GM19372 (cell line): ENCODE measurements at regions not wholly inside any gene's neighbourhood (a gene's known extent, or its start where the extent isn't known, plus 50 kb on each side); places are given as distances from the start of the nearest gene placed in this dataset.

Experiments used
- ATAC-seq: cut with Tn5 transposase; IDR thresholded peaks from one replicate; pipeline ENCODE4 v1.9.1; 2021; ENCODE audit warnings: mild to moderate bottlenecking, low read depth, moderate library complexity; ENCODE audit not compliant: unreplicated experiment

GRCh38 chr5:158381614-158382160, 522.7 kb upstream of the CLINT1 start:
- no peak for ATAC-seq

GRCh38 chr5:158380661-158381060, 521.7 kb upstream of the CLINT1 start:
- no peak for ATAC-seq

DNA sequence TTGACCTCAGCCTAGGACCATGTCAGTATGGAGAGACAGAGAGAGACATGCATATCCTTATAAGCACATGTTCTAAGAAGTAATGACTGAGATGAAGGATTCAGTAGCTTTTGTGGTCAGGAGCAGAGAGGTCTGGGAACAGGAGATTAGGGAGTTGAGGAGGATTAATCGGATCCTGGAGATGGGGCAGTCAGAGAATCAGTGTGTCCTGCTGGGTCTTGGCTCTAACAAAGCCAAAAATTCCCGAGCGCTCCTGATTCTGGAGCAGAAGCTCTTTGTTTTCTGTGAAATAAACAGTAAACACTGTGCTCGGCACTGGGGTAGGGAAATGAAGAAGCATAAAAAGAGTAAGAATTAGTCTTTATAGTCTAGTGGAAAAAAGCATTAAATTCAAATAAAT, 520.0 kb upstream of the CLINT1 start:
- ATAC-seq = no peak

DNA sequence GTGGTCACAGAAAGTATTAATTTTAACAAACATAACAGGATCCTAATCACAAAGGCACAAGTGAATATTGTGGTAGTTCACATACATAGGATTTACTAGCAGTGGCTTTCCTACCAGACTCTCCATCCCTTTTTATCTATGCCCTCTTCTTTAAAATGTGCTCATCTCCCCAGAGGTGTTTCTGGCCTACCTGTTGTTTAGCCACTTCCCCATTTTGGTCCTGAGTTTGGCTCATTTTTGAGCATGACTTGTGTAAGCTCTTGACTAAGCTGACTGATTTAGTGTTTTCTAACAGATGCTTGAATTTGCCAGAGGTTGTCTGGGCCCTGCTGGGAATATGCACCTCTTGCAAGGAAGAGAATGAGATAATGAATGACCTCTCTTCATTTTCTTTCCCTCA, 517.7 kb upstream of the CLINT1 start:
- ATAC-seq = no peak

- no peak for ATAC-seq
Measured at GRCh38 chr5:158375531-158375930, 516.6 kb upstream of the CLINT1 start.

- ATAC-seq = no peak
Measured at GRCh38 chr5:158373608-158374395, 514.9 kb upstream of the CLINT1 start.

- ATAC-seq = no peak
Measured at GRCh38 chr5:158369241-158369640, 510.3 kb upstream of the CLINT1 start.

DNA sequence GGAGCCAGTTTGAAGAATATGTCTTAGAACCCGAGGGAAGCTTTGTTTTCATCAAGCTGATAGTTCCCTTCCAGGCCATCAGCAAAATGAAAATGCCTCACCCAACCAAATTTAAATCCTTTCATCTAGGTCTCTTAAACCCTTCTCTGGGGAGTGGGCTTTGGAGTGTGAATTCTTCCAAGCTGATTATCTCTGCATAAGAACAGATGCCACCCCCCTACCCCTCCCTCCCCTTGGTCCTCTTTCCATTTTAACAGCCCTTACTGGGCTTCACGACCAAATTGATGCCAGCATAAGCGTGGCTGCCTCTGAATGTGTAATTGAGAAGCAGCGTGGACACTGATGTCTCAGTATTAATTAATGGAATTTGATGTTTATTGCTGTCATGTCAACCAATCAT, 509.7 kb upstream of the CLINT1 start:
- ATAC-seq = no peak

GRCh38 chr5:158364367-158364766, 505.4 kb upstream of the CLINT1 start:
- no peak for ATAC-seq

- no peak for ATAC-seq
Measured at GRCh38 chr5:158354958-158355357, 496.0 kb upstream of the CLINT1 start.

DNA sequence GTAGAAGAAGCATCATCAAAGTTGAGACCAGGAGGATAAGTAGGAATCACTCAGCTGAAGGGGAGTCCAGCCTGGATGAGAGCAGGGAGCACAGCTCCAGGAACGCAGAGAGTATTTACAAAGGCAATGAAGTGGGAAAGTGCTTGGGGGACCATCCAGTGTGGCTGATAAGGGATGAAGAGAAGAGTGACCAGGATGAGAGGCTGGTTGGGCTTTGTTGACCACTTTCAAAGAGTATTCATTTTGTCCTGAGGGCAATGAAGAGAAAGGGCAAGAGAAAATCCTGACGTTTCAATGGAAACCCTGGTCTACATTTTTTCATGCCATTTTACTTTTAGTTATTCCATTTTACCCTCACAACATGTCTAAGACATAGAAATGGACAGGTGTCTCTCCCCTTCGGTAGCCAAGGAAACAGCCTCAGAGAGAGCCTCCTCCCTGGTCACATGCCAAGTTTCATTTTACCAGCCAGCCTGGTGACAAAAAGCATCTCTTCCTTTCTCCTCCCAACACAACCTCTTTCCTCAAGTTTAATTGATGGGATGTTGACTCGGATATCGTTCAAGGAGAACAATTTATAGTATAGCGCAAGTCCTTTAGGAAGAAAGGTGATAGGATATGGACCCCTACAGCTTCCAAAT, 492.7 kb upstream of the CLINT1 start:
- no peak for ATAC-seq

DNA sequence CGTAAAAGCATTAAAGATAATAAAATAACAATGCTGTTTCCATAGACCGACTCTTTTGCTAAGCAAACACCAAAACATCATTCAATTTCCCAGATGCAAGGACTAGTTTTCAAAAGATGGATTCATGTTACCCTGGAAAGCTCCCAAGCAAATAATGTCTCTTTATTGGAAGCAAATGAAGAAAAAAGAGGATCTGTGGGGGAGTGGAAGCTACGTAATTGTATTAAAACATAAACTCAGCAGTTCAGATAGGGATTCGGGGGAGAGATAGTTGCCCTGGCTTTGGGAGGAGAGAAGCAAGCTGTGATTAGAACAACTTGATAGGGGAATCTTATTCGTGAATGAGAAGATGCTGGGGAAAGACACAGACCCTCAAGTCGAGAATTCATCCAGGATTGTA, 491.0 kb upstream of the CLINT1 start:
- ATAC-seq = no peak

GRCh38 chr5:158344376-158344775, 485.4 kb upstream of the CLINT1 start:
- no peak for ATAC-seq

DNA sequence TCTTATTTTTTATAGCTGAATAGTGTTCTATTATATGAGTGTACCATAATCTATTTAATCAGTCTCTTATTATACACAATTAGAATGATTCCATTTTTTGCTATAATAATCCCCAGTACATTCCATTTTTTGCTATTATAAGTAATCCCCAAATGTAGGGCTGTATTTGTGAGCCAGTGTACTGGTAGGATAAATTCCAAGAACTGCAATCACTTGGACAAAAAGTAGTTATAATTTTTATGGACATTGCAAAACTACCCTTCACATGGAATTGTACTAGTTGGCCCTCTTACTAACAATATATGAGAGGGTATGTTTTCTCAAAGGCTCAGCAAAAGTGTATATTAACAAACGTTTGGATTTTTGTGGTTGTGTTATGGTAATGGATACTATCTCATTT, 481.7 kb upstream of the CLINT1 start:
- no peak for ATAC-seq

GRCh38 chr5:158326256-158326655, 467.3 kb upstream of the CLINT1 start:
- no peak for ATAC-seq

DNA sequence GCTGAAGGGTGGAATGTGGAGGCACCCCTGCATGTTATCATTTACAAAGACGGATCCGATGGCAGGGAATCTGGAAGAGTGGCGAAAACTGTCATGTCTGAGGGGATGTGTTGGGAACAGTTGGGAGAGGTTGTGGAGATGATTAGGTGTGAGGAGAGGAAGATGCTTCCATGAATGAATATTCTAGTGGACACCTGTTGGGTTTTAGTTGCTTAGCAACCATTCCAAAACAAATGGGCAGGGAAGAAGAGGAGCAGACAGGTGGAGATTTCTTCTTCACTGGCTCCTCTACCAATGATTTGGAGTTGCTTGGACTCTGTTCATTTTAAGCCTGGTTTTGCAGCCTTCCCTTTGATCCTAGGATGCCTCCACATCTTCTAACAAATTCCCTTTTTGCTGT, 465.3 kb upstream of the CLINT1 start:
- ATAC-seq = no peak

- ATAC-seq = no peak
Measured at GRCh38 chr5:158322620-158323019, 463.7 kb upstream of the CLINT1 start.

DNA sequence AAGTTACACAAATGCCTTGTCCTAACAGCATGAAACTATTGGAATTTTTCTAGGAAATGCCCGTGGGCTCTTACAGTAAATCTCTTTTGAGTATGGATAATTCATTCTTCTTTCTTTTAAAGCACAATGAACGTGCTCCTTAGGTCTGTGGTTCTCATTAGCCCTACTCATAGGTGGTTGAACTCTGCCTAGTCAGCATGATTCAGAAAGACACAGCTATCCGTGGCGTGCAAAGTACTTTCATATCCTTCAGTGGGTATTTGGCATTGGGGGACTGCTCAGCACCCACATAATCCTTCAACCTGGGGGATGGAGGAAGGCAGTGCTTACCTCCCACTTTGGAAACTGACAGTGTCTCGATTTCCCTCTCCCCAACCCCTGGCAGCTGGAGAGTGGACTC, 462.0 kb upstream of the CLINT1 start:
- no peak for ATAC-seq

- ATAC-seq = no peak
Measured at GRCh38 chr5:158320178-158320674, 461.3 kb upstream of the CLINT1 start.

GRCh38 chr5:158317507-158317906, 458.6 kb upstream of the CLINT1 start:
- no peak for ATAC-seq

- no peak for ATAC-seq
Measured at GRCh38 chr5:158313733-158314464, 455.0 kb upstream of the CLINT1 start.
